H1 (cell line): ENCODE measurements at regions not wholly inside any gene's neighbourhood (a gene's known extent, or its start where the extent isn't known, plus 50 kb on each side); places are given as distances from the start of the nearest gene placed in this dataset.

Experiments used
- CTCF ChIA-PET: fragments of 300-600 bp; sonication (Branson Sonifier 250); formaldehyde crosslinking; loops from one replicate; lab custom pipeline; 2021; ENCODE audit not compliant: partially characterized antibody; lab: Charles Lee
- POLR2A ChIA-PET: fragments of 300-600 bp; sonication (Branson Sonifier 250); formaldehyde crosslinking; loops from one replicate; lab custom pipeline; 2021; ENCODE audit warnings: inconsistent platforms; ENCODE audit not compliant: partially characterized antibody; lab: Charles Lee
- DNase-seq, 2 experiments: peaks; one replicate each; pipeline versions ENCODE4 v3.0.0 to v3.0.0-alpha.2; 2010 to 2022; ENCODE audit warnings: low spot score in 2 of 2, low read depth in 1 of 2, mixed read lengths in 1 of 2
- FAIRE-seq: peaks from 2 replicates; lab custom pipeline; 2011; peaks lifted over from hg19 to GRCh38; lab: Jason Lieb, UNC
- H2AFZ ChIP-seq: 2 replicates; pipeline ENCODE4 v1.8.1; 2012; ENCODE audit warnings: low read length, inconsistent platforms
- H2AK5ac ChIP-seq: 2 replicates; pipeline ENCODE4 v1.6.1; 2013; ENCODE audit warnings: low read depth, low read length
- H2BK120ac ChIP-seq: replicated peaks from 2 replicates; pipeline ENCODE3; 2013; ENCODE audit warnings: low read depth, low read length, inconsistent platforms
- H2BK12ac ChIP-seq: 2 replicates; pipeline ENCODE4 v1.6.1; 2013; ENCODE audit warnings: low read depth, low read length
- H2BK15ac ChIP-seq: 2 replicates; pipeline ENCODE4 v1.6.1; 2013; ENCODE audit warnings: low read length
- H2BK20ac ChIP-seq: 2 replicates; pipeline ENCODE4 v1.6.1; 2013; ENCODE audit warnings: low read length
- H2BK5ac ChIP-seq: 2 replicates; pipeline ENCODE4 v1.6.1; 2013; ENCODE audit warnings: low read depth, low read length
- H3K14ac ChIP-seq: 2 replicates; pipeline ENCODE4 v1.6.1; 2013; ENCODE audit warnings: inconsistent platforms; ENCODE audit not compliant: insufficient read length
- H3K18ac ChIP-seq: 2 replicates; pipeline ENCODE4 v1.6.1; 2013; ENCODE audit warnings: low read length; ENCODE audit errors: extremely low read depth
- H3K23ac ChIP-seq: 2 replicates; pipeline ENCODE4 v1.6.1; 2013; ENCODE audit warnings: inconsistent platforms; ENCODE audit not compliant: insufficient read length
- H3K23me2 ChIP-seq: 2 replicates; pipeline ENCODE4 v1.6.1; 2013; ENCODE audit warnings: low read depth, low read length
- H3K27ac ChIP-seq: 2 replicates; pipeline ENCODE4 v1.6.1; 2011; ENCODE audit warnings: low read depth, low read length, inconsistent platforms
- H3K27me3 ChIP-seq, 4 experiments: replicated peaks in 1 of 4; 1 replicate in 1 of 4; 2 replicates in 3 of 4; pipeline versions ENCODE4 v1.6.1 to v1.8.1; 2011 to 2013; ENCODE audit warnings: low read length in 3 of 4, mild to moderate bottlenecking in 3 of 4, inconsistent platforms in 2 of 4, mixed read lengths in 2 of 4, moderate library complexity in 1 of 4; ENCODE audit not compliant: control insufficient read depth in 3 of 4, insufficient read depth in 3 of 4; ENCODE audit errors: extremely low read depth in 1 of 4
- H3K36me3 ChIP-seq, 4 experiments: 2 replicates each; pipeline versions ENCODE4 v1.6.1 to v1.8.1; 2011 to 2013; ENCODE audit warnings: mild to moderate bottlenecking in 4 of 4, low read length in 3 of 4, moderate library complexity in 2 of 4, control low read depth in 1 of 4, inconsistent platforms in 1 of 4; ENCODE audit not compliant: insufficient read depth in 4 of 4, control insufficient read depth in 2 of 4
- H3K4ac ChIP-seq: replicated peaks from 2 replicates; pipeline ENCODE3; 2013; ENCODE audit warnings: low read length, low read depth, mixed read lengths, inconsistent platforms; ENCODE audit not compliant: insufficient read length
- H3K4me1 ChIP-seq, 4 experiments: replicated peaks in 1 of 4; 1 replicate in 1 of 4; 2 replicates in 3 of 4; pipeline versions ENCODE4 v1.6.1 to v1.8.1; 2011 to 2013; ENCODE audit warnings: low read length in 3 of 4, inconsistent platforms in 2 of 4, mixed read lengths in 1 of 4; ENCODE audit not compliant: insufficient read depth in 4 of 4, control insufficient read depth in 3 of 4
- H3K4me2 ChIP-seq, 2 experiments: 2 replicates each; pipeline versions ENCODE4 v1.6.1 to v1.8.1; 2011 to 2013; ENCODE audit warnings: low read depth in 2 of 2, low read length in 2 of 2, control low read depth in 1 of 2, inconsistent platforms in 1 of 2, mild to moderate bottlenecking in 1 of 2; ENCODE audit not compliant: insufficient read depth in 1 of 2
- H3K4me3 ChIP-seq, 4 experiments: fragments of 200-600, 300-600 bp in 1 of 4; sonication (generic), shearing (Covaris generic), sonication (Bioruptor Twin) in 1 of 4; 2 replicates each; pipeline versions ENCODE4 v1.5.1 to v1.8.1; 2011 to 2016; ENCODE audit warnings: low read length in 4 of 4, low read depth in 3 of 4, control low read depth in 2 of 4, inconsistent platforms in 2 of 4, mild to moderate bottlenecking in 2 of 4, mixed read lengths in 1 of 4, moderate library complexity in 1 of 4; ENCODE audit not compliant: insufficient read depth in 2 of 4; ENCODE audit errors: extremely low read depth in 1 of 4
- H3K56ac ChIP-seq: replicated peaks from 2 replicates; pipeline ENCODE3; 2013; ENCODE audit warnings: low read depth, mild to moderate bottlenecking, mixed read lengths, low read length, inconsistent platforms; ENCODE audit not compliant: insufficient read length
- H3K79me1 ChIP-seq: 2 replicates; pipeline ENCODE4 v1.6.1; 2013; ENCODE audit warnings: low read depth, low read length, control low read depth
- H3K79me2 ChIP-seq, 2 experiments: 2 replicates each; pipeline versions ENCODE4 v1.6.1 to v1.8.1; 2012 to 2013; ENCODE audit warnings: low read length in 2 of 2, mild to moderate bottlenecking in 2 of 2, inconsistent platforms in 1 of 2; ENCODE audit not compliant: insufficient read depth in 2 of 2, control insufficient read depth in 1 of 2
- H3K9ac ChIP-seq, 4 experiments: replicated peaks in 1 of 4; 1 replicate in 1 of 4; 2 replicates in 3 of 4; pipeline versions ENCODE4 v1.6.1 to v1.8.1; 2011 to 2013; ENCODE audit warnings: low read depth in 3 of 4, low read length in 3 of 4, control low read depth in 2 of 4, mild to moderate bottlenecking in 2 of 4, moderate library complexity in 2 of 4, inconsistent platforms in 1 of 4; ENCODE audit errors: extremely low read depth in 1 of 4
- H3K9me3 ChIP-seq, 2 experiments: 2 replicates each; pipeline versions ENCODE4 v1.6.1 to v1.8.1; 2012 to 2013; ENCODE audit warnings: mild to moderate bottlenecking in 2 of 2, moderate library complexity in 2 of 2, control low read depth in 1 of 2, inconsistent platforms in 1 of 2, low read depth in 1 of 2, low read length in 1 of 2, mixed read lengths in 1 of 2; ENCODE audit not compliant: insufficient read depth in 2 of 2
- H4K20me1 ChIP-seq, 2 experiments: replicated peaks in 1 of 2; 2 replicates each; pipeline versions ENCODE3 to v1.8.1; 2011 to 2013; ENCODE audit warnings: inconsistent platforms in 2 of 2, low read length in 2 of 2, mild to moderate bottlenecking in 1 of 2; ENCODE audit not compliant: insufficient read depth in 2 of 2, control insufficient read depth in 1 of 2
- H4K5ac ChIP-seq: 2 replicates; pipeline ENCODE4 v1.6.1; 2013; ENCODE audit warnings: low read length, low read depth, mixed read lengths, inconsistent platforms; ENCODE audit not compliant: insufficient read length
- H4K8ac ChIP-seq: 2 replicates; pipeline ENCODE4 v1.8.0; 2013; ENCODE audit warnings: mild to moderate bottlenecking, moderate library complexity, low read length, inconsistent platforms; ENCODE audit not compliant: insufficient read depth; ENCODE audit errors: extremely low read depth
- H4K91ac ChIP-seq: replicated peaks from 2 replicates; pipeline ENCODE3; 2013; ENCODE audit warnings: low read length, mixed read lengths, inconsistent platforms; ENCODE audit not compliant: insufficient read length
- JUND ChIP-seq: IDR thresholded peaks from 2 replicates; pipeline ENCODE4 v1.6.1; 2011; ENCODE audit warnings: mild to moderate bottlenecking, improper control_type of control experiment, low read length
- POU5F1 ChIP-seq: IDR thresholded peaks from 2 replicates; pipeline ENCODE4 v1.6.1; 2011; ENCODE audit warnings: low read depth, mild to moderate bottlenecking, low read length, moderate library complexity
- RFX5 ChIP-seq: IDR thresholded peaks from 2 replicates; pipeline ENCODE4 v1.6.1; 2011; ENCODE audit warnings: low read depth, low read length, improper control_type of control experiment, borderline replicate concordance
- SP1 ChIP-seq: IDR thresholded peaks from 2 replicates; pipeline ENCODE4 v1.6.1; 2011; ENCODE audit warnings: low read depth, low read length
- SRF ChIP-seq: IDR thresholded peaks from 2 replicates; pipeline ENCODE4 v1.6.1; 2011; ENCODE audit warnings: mild to moderate bottlenecking, low read depth, low read length, moderate library complexity
- TAF1 ChIP-seq: IDR thresholded peaks from 2 replicates; pipeline ENCODE4 v1.6.1; 2011; ENCODE audit warnings: mild to moderate bottlenecking, low read depth, low read length
- USF2 ChIP-seq: IDR thresholded peaks from 2 replicates; pipeline ENCODE4 v1.6.1; 2011; ENCODE audit warnings: low read length, improper control_type of control experiment
- WGBS, 2 experiments: shearing (Covaris generic) in 1 of 2; methylation state at CpG; one replicate each; pipeline versions ENCODE4 v1.1.6 to v1.1.7; 2013 to 2015; ENCODE audit warnings: low lambda C conversion rate in 2 of 2, mixed read lengths in 2 of 2, inconsistent platforms in 1 of 2, low coverage in 1 of 2, missing lambda C conversion rate in 1 of 2; ENCODE audit not compliant: insufficient replicate concordance in 2 of 2, insufficient coverage in 1 of 2, insufficient read length in 1 of 2; ENCODE audit errors: extremely low coverage in 1 of 2, missing lambda C conversion rate in 1 of 2; 5-methylcytosine and 5-hydroxymethylcytosine counted together
- TF ChIP-seq, protein P1 (sequence below), 3 experiments: IDR thresholded peaks; 1 replicate in 2 of 3; 2 replicates in 1 of 3; pipeline versions ENCODE4 v1.5.1 to v1.6.1; 2011; ENCODE audit warnings: low read length in 3 of 3, mild to moderate bottlenecking in 3 of 3, inconsistent platforms in 2 of 3, low read depth in 1 of 3, moderate library complexity in 1 of 3; ENCODE audit not compliant: insufficient read depth in 1 of 3; ENCODE audit errors: control extremely low read depth in 1 of 3

- no peak overlapping the region for H3K4me3 ChIP-seq
- H4K91ac ChIP-seq = no peak overlapping the region
- no peaks in the 10 kb centered on the region for H3K9me3 ChIP-seq
- H4K8ac ChIP-seq = no peak overlapping the region
- no peak overlapping the region for H2BK120ac ChIP-seq
- H4K20me1 ChIP-seq = no peaks in the 10 kb centered on the region
- no peaks in the 10 kb centered on the region for H3K23me2 ChIP-seq
- H3K27ac ChIP-seq = no peak overlapping the region
- no peak overlapping the region for H3K18ac ChIP-seq
- H2BK5ac ChIP-seq = no peak overlapping the region
- no peak overlapping the region for H4K5ac ChIP-seq
- H2BK15ac ChIP-seq = no peak overlapping the region
- no peaks in the 10 kb centered on the region for H3K79me1 ChIP-seq
- H3K36me3 ChIP-seq = no peaks in the 10 kb centered on the region
- no peak overlapping the region for H3K23ac ChIP-seq
- H2BK20ac ChIP-seq = no peak overlapping the region
- DNase-seq = no peak
- H3K14ac ChIP-seq = no peak overlapping the region
- no peak overlapping the region for H3K9ac ChIP-seq
- H2AK5ac ChIP-seq = no peak overlapping the region
- H3K4ac ChIP-seq = no peak overlapping the region
- H3K79me2 ChIP-seq = no peaks in the 10 kb centered on the region
- no peak overlapping the region for H3K56ac ChIP-seq
- ChIA-PET POLR2A (no interaction called here), CTCF (interaction anchor here (1.5 kb wide), 1 partner anchor 8 kb away, joined by 3 read pairs; no protein-coding TSS in a partner anchor)
- H3K4me2 ChIP-seq = no peak overlapping the region
- no peak overlapping the region for H2AFZ ChIP-seq
- 86% methylated on average over 5 of the region's 6 CpGs; no CpG with 5 or more reads in 1 of the 2 experiments for WGBS, 2 experiments
- TF ChIP-seq TAF1 (no peak), RFX5 (no peak), POU5F1 (no peak), SP1 (no peak), JUND (no peak), USF2 (no peak), SRF (no peak)
- TF ChIP-seq, protein P1, sequence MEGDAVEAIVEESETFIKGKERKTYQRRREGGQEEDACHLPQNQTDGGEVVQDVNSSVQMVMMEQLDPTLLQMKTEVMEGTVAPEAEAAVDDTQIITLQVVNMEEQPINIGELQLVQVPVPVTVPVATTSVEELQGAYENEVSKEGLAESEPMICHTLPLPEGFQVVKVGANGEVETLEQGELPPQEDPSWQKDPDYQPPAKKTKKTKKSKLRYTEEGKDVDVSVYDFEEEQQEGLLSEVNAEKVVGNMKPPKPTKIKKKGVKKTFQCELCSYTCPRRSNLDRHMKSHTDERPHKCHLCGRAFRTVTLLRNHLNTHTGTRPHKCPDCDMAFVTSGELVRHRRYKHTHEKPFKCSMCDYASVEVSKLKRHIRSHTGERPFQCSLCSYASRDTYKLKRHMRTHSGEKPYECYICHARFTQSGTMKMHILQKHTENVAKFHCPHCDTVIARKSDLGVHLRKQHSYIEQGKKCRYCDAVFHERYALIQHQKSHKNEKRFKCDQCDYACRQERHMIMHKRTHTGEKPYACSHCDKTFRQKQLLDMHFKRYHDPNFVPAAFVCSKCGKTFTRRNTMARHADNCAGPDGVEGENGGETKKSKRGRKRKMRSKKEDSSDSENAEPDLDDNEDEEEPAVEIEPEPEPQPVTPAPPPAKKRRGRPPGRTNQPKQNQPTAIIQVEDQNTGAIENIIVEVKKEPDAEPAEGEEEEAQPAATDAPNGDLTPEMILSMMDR (IDR thresholded peaks at IDR 0.05; ENCODE audit: control extremely low read depth in 1 of 3, insufficient read depth in 1 of 3, low read depth in 1 of 3, low read length in 3 of 3) = no peak
- H3K4me1 ChIP-seq = no peaks in the 10 kb centered on the region
- no peak overlapping the region for H2BK12ac ChIP-seq
- FAIRE-seq = no peak
- H3K27me3 ChIP-seq = no peaks in the 10 kb centered on the region; a peak in 1 of 7 replicates
Measured at GRCh38 chr9:16344343-16344742, 526.1 kb downstream of the BNC2 start.
